ENCODE measurements at regions not wholly inside any gene's neighbourhood (a gene's known extent, or its start where the extent isn't known, plus 50 kb on each side); places are given as distances from the start of the nearest gene placed in this dataset.

DNA sequence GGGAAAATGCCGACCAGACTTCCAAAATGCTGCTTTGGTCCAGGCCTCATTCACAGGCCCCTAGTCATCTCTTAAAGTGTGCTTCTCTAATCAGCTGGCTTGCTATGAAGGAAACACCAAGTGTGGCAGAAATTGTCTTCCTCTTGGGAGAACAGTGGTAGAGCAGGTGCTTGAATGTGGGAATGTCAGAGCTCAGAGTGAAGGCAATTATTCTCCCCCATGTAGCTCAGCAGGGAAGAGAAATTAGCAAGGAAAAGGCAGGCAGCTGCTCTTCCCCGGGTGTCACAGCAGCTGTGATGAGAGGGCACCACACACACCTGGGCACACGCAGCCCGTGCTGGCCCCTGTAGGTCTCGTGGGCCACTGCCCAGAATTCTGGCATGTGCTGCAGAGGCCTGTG is 358.5 kb downstream of the WDR72 start:
- 16% methylated on average over 5 of the region's 5 CpGs for WGBS (ENCODE audit: low lambda C conversion rate)
- no peaks in the 10 kb centered on the region for H3F3A ChIP-seq (replicated peaks; ENCODE audit: insufficient read depth)

DNA sequence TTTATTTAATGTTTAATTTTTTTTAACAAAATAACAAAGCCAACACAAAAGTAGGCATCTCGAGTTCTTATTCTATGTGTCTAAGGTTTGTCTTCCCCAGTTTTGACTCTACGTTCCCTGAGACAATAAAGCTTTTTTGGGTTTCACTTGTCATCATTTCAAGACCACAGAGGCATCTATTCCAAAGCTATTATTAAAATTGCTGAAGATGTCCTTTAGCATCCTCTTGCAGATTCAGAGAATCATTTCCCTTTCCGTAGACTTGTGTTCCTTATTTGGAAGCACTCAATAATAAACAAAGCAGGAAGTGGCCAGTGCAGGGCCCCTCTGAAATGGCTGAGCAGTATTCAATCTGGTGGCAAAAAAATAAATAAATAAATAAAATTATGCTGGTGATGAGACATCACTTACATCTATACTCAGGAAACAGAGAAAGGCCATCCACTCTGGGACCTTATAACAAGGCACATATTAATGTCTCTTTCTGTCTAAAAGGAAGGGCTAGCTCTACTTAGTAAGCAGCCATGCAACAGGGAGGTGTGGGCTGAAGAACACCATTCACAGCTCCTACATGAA is 362.3 kb downstream of the WDR72 start:
- POLR2A ChIA-PET: no interaction called here
- H3K27ac ChIP-seq (ENCODE audit: low read depth in 2 of 2, low read length in 1 of 2): no peak overlapping the region
- DNase-seq: no peak
- H3K9me3 ChIP-seq: no peaks in the 10 kb centered on the region
- 8% methylated on average over 3 of the region's 3 CpGs for WGBS (ENCODE audit: low lambda C conversion rate)
- no peaks in the 10 kb centered on the region for H3K27me3 ChIP-seq (ENCODE audit: insufficient read depth)
- H2AFZ ChIP-seq (ENCODE audit: low read depth): no peak overlapping the region
- H3K4me1 ChIP-seq (ENCODE audit: control insufficient read depth in 1 of 2, insufficient read depth in 2 of 2, low read depth in 1 of 2, low read length in 1 of 2): no peaks in the 10 kb centered on the region
- no peaks in the 10 kb centered on the region for H3K9me2 ChIP-seq
- H3K79me2 ChIP-seq (ENCODE audit: insufficient read depth): no peaks in the 10 kb centered on the region
- no peak overlapping the region for H3K4me2 ChIP-seq
- no peaks in the 10 kb centered on the region for H4K20me1 ChIP-seq (ENCODE audit: insufficient read depth)
- no peak overlapping the region for H3K9ac ChIP-seq
- TF ChIP-seq REST (IDR thresholded peaks at IDR 0.05; ENCODE audit: low read depth, low read length) (no peak), RCOR1 (IDR thresholded peaks at IDR 0.05; ENCODE audit: low read length) (no peak), MEF2A (IDR thresholded peaks at IDR 0.05; ENCODE audit: borderline replicate concordance, low read depth) (no peak), MAX (IDR thresholded peaks at IDR 0.05; ENCODE audit: low read depth) (no peak), RFX5 (IDR thresholded peaks at IDR 0.05; ENCODE audit: low read length) (no peak), GATA2 (CRISPR knock-in tag; IDR thresholded peaks at IDR 0.05) (no peak), NFIC (IDR thresholded peaks at IDR 0.05; ENCODE audit: borderline replicate concordance) (no peak), MXI1 (IDR thresholded peaks at IDR 0.05; ENCODE audit: low read depth, low read length) (no peak), USF2 (IDR thresholded peaks at IDR 0.05; ENCODE audit: borderline replicate concordance, low read depth, low read length) (no peak), USF1 (IDR thresholded peaks at IDR 0.05; ENCODE audit: borderline replicate concordance, low read depth) (no peak), GABPA (IDR thresholded peaks at IDR 0.05; ENCODE audit: low read depth) (no peak)
- no peaks in the 10 kb centered on the region for H3K36me3 ChIP-seq (replicated peaks in 1 of 2; ENCODE audit: control insufficient read depth in 1 of 2, insufficient read depth in 2 of 2, low read length in 1 of 2)
- H3F3A ChIP-seq (replicated peaks; ENCODE audit: insufficient read depth): no peaks in the 10 kb centered on the region
- CTCF ChIA-PET: no interaction called here
- H3K4me3 ChIP-seq (ENCODE audit: low read depth in 2 of 2, low read length in 1 of 2): no peak overlapping the region

More for the DNA sequence above, 358.5 kb downstream of the WDR72 start:
- Histone ChIP-seq H3K27ac (ENCODE audit: low read depth in 2 of 2, low read length in 1 of 2) (no peak overlapping the region), H3K4me3 (ENCODE audit: low read depth in 2 of 2, low read length in 1 of 2) (no peak overlapping the region), H3K9me2 (no peaks in the 10 kb centered on the region), H4K20me1 (ENCODE audit: insufficient read depth) (no peaks in the 10 kb centered on the region), H3K79me2 (ENCODE audit: insufficient read depth) (no peaks in the 10 kb centered on the region), H3K9me3 (no peaks in the 10 kb centered on the region), H2AFZ (ENCODE audit: low read depth) (no peak overlapping the region), H3K27me3 (ENCODE audit: insufficient read depth) (no peaks in the 10 kb centered on the region; the same call in 1 of the 2 replicates), H3K4me2 (no peak overlapping the region), H3K4me1 (ENCODE audit: control insufficient read depth in 1 of 2, insufficient read depth in 2 of 2, low read depth in 1 of 2, low read length in 1 of 2) (no peaks in the 10 kb centered on the region), H3K36me3 (replicated peaks in 1 of 2; ENCODE audit: control insufficient read depth in 1 of 2, insufficient read depth in 2 of 2, low read length in 1 of 2) (no peaks in the 10 kb centered on the region), H3K9ac (no peak overlapping the region)
- no peak for TF ChIP-seq FOXM1 (IDR thresholded peaks at IDR 0.05; ENCODE audit: low read depth)
- TF ChIP-seq, protein P1, sequence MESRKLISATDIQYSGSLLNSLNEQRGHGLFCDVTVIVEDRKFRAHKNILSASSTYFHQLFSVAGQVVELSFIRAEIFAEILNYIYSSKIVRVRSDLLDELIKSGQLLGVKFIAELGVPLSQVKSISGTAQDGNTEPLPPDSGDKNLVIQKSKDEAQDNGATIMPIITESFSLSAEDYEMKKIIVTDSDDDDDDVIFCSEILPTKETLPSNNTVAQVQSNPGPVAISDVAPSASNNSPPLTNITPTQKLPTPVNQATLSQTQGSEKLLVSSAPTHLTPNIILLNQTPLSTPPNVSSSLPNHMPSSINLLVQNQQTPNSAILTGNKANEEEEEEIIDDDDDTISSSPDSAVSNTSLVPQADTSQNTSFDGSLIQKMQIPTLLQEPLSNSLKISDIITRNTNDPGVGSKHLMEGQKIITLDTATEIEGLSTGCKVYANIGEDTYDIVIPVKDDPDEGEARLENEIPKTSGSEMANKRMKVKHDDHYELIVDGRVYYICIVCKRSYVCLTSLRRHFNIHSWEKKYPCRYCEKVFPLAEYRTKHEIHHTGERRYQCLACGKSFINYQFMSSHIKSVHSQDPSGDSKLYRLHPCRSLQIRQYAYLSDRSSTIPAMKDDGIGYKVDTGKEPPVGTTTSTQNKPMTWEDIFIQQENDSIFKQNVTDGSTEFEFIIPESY (IDR thresholded peaks at IDR 0.05; ENCODE audit: borderline replicate concordance, low read depth): no peak
- no peak for TF ChIP-seq FOXJ3 (CRISPR knock-in tag; IDR thresholded peaks at IDR 0.05)
- DNase-seq: no peak
- POLR2A ChIA-PET: no interaction called here
- CTCF ChIA-PET: no interaction called here

All from SK-N-SH (cell line).